GM12878 (cell line): ENCODE measurements at regions not wholly inside any gene's neighbourhood (a gene's known extent, or its start where the extent isn't known, plus 50 kb on each side); places are given as distances from the start of the nearest gene placed in this dataset.

Experiments used
- ATAC-seq: fragments of 200-7000 bp; cut with Tn5 transposase; 3 replicates; pipeline ENCODE4 v1.9.1; 2020; ENCODE audit warnings: mild to moderate bottlenecking, moderate library complexity
- BruUV-seq: library from RNA; stranded (reverse); fragments of 400-500 nt; replicated peaks from 2 replicates; lab custom pipeline; 2021; lab: Mats Ljungman, UMichigan
- CTCF ChIA-PET: fragments of 300-600 bp; sonication (Branson Sonifier 250); formaldehyde crosslinking; extraction: SDS; loops from one replicate; lab custom pipeline; 2021; ENCODE audit warnings: inconsistent platforms; lab: Yijun Ruan, JAX
- POLR2A ChIA-PET: fragments of 350-600 bp; formaldehyde crosslinking; extraction: SDS; loops from one replicate; lab custom pipeline; 2021; ENCODE audit warnings: inconsistent platforms; lab: Charles Lee
- RAD21 ChIA-PET: fragments of 300-600 bp; sonication (Branson Sonifier 250); formaldehyde crosslinking; loops from one replicate; lab custom pipeline; 2023; ENCODE audit warnings: antibody characterized with exemption; ENCODE audit not compliant: unreplicated experiment; lab: Charles Lee
- SMC1A ChIA-PET: fragments of 300-600 bp; sonication (Branson Sonifier 250); formaldehyde crosslinking; loops from one replicate; lab custom pipeline; 2023; ENCODE audit not compliant: unreplicated experiment, uncharacterized antibody; lab: Charles Lee
- DNase-seq: peaks from one replicate; pipeline ENCODE4 v3.0.0-alpha.2; 2011; ENCODE audit warnings: low read depth, low spot score
- FAIRE-seq: peaks from 3 replicates; lab custom pipeline; 2011; peaks lifted over from hg19 to GRCh38; lab: Jason Lieb, UNC
- H2AFZ ChIP-seq: 2 replicates; pipeline ENCODE4 v1.6.0; 2011; ENCODE audit warnings: low read depth, low read length, control low read depth; ENCODE audit not compliant: control insufficient read depth
- H3K27ac ChIP-seq: 2 replicates; pipeline ENCODE4 v1.5.1; 2011; ENCODE audit warnings: control low read depth; ENCODE audit not compliant: control insufficient read depth, insufficient read depth
- H3K27me3 ChIP-seq, 2 experiments: replicated peaks in 1 of 2; 2 replicates each; pipeline versions ENCODE4 v1.6.0 to v1.6.1; 2011; ENCODE audit warnings: low read length in 1 of 2; ENCODE audit not compliant: control insufficient read depth in 2 of 2, insufficient read depth in 2 of 2
- H3K36me3 ChIP-seq, 2 experiments: 2 replicates each; pipeline ENCODE4 v1.5.1; 2011; ENCODE audit warnings: low read length in 1 of 2; ENCODE audit not compliant: control insufficient read depth in 2 of 2, insufficient read depth in 2 of 2
- H3K4me1 ChIP-seq: 2 replicates; pipeline ENCODE4 v1.6.1; 2011; ENCODE audit warnings: mild to moderate bottlenecking, low read length, moderate library complexity, mixed read lengths; ENCODE audit not compliant: control insufficient read depth, insufficient read depth
- H3K4me2 ChIP-seq: 2 replicates; pipeline ENCODE4 v1.6.0; 2011; ENCODE audit warnings: control low read depth; ENCODE audit not compliant: control insufficient read depth, insufficient read depth
- H3K4me3 ChIP-seq: fragments of 200-600 bp; sonication (generic); 2 replicates; pipeline ENCODE4 v1.5.1; 2016
- H3K79me2 ChIP-seq: 2 replicates; pipeline ENCODE4 v1.6.0; 2011; ENCODE audit warnings: low read length; ENCODE audit not compliant: control insufficient read depth, insufficient read depth
- H3K9ac ChIP-seq: 2 replicates; pipeline ENCODE4 v1.8.0; 2011; ENCODE audit warnings: low read length, control low read depth, mixed read lengths; ENCODE audit not compliant: control insufficient read depth, insufficient read depth
- H3K9me3 ChIP-seq: replicated peaks from 3 replicates; pipeline ENCODE4 v1.5.1; 2011; ENCODE audit warnings: mild to moderate bottlenecking, low read length; ENCODE audit not compliant: control insufficient read depth, insufficient read depth
- H4K20me1 ChIP-seq: 2 replicates; pipeline ENCODE4 v1.6.0; 2011; ENCODE audit not compliant: control insufficient read depth, insufficient read depth
- ASH2L ChIP-seq: fragments of 300-600, 200-600 bp; sonication (generic); IDR thresholded peaks from 2 replicates; pipeline ENCODE4 v1.6.1; 2017; ENCODE audit warnings: low read depth, mild to moderate bottlenecking, borderline replicate concordance
- BHLHE40 ChIP-seq, 2 experiments: fragments of 450-650 bp in 1 of 2; IDR thresholded peaks; 2 replicates each; pipeline ENCODE4 v1.6.1; 2011 to 2017; ENCODE audit warnings: low read depth in 2 of 2, borderline replicate concordance in 1 of 2, improper control_type of control experiment in 1 of 2, low read length in 1 of 2, mild to moderate bottlenecking in 1 of 2
- BMI1 ChIP-seq: fragments of 450-650 bp; IDR thresholded peaks from 2 replicates; pipeline ENCODE4 v1.6.1; 2016; ENCODE audit warnings: mild to moderate bottlenecking, moderate library complexity, borderline replicate concordance
- CTCF ChIP-seq, 3 experiments: IDR thresholded peaks in 2 of 3; conservative IDR thresholded peaks in 1 of 3; 2 replicates each; pipeline ENCODE4 v1.5.1; 2011; ENCODE audit warnings: low read depth in 3 of 3, low read length in 3 of 3, mild to moderate bottlenecking in 3 of 3, control low read depth in 2 of 3, moderate library complexity in 2 of 3, inconsistent platforms in 1 of 3, mixed read lengths in 1 of 3; ENCODE audit not compliant: control insufficient read depth in 2 of 3, insufficient read depth in 1 of 3; ENCODE audit errors: extremely low read depth in 1 of 3
- EP300 ChIP-seq, 2 experiments: fragments of 150-350 bp in 1 of 2; IDR thresholded peaks; 2 replicates each; pipeline ENCODE4 v1.6.1; 2011 to 2012; ENCODE audit warnings: low read depth in 2 of 2, low read length in 2 of 2, borderline replicate concordance in 1 of 2, improper control_type of control experiment in 1 of 2, inconsistent platforms in 1 of 2; ENCODE audit not compliant: control insufficient read depth in 1 of 2
- GABPA ChIP-seq: IDR thresholded peaks from 2 replicates; pipeline ENCODE4 v1.6.1; 2014; ENCODE audit warnings: antibody characterized with exemption, low read depth, mild to moderate bottlenecking, inconsistent platforms
- LARP7 ChIP-seq: fragments of 450-650 bp; IDR thresholded peaks from 2 replicates; pipeline ENCODE4 v1.6.1; 2017; ENCODE audit warnings: mild to moderate bottlenecking
- PAX8 ChIP-seq: fragments of 450-650 bp; IDR thresholded peaks from 2 replicates; pipeline ENCODE4 v1.6.1; 2017; ENCODE audit warnings: mild to moderate bottlenecking, moderate library complexity
- SMAD1 ChIP-seq: fragments of 450-650 bp; IDR thresholded peaks from 2 replicates; pipeline ENCODE4 v1.6.1; 2018; ENCODE audit warnings: mild to moderate bottlenecking, low read depth; ENCODE audit not compliant: partially characterized antibody
- SREBF2 ChIP-seq: IDR thresholded peaks from 2 replicates; pipeline ENCODE4 v1.6.1; 2012; ENCODE audit warnings: mild to moderate bottlenecking, low read length
- STAT1 ChIP-seq: fragments of 450-650 bp; conservative IDR thresholded peaks from 2 replicates; pipeline ENCODE4 v1.6.1; 2014; ENCODE audit warnings: antibody characterized with exemption, mild to moderate bottlenecking
- TCF7 ChIP-seq: IDR thresholded peaks from 2 replicates; pipeline ENCODE4 v1.6.1; 2014; ENCODE audit warnings: antibody characterized with exemption, borderline replicate concordance
- WGBS: methylation state at CpG from one replicate; pipeline ENCODE4 v1.1.6; 2016; ENCODE audit warnings: low lambda C conversion rate; ENCODE audit not compliant: insufficient replicate concordance, insufficient coverage; ENCODE audit errors: missing lambda C conversion rate; 5-methylcytosine and 5-hydroxymethylcytosine counted together
- in situ Hi-C: fragments of 300-500 bp; cut with MboI; formaldehyde crosslinking; loops from 9 replicates; pipeline ENCODE4 v1.14.3; 2018; ENCODE audit warnings: mixed read lengths
- intact Hi-C: fragments of 100-400 bp; cut with micrococcal nuclease; formaldehyde crosslinking; loops from one replicate; pipeline ENCODE4 v1.14.2; 2022; ENCODE audit not compliant: unreplicated experiment
- TF ChIP-seq, protein P1 (sequence below): fragments of 150-350 bp; IDR thresholded peaks from 2 replicates; pipeline ENCODE4 v1.6.1; 2014; ENCODE audit warnings: mild to moderate bottlenecking, low read depth, low read length
- TF ChIP-seq, protein P2 (sequence below): fragments of 450-650 bp; IDR thresholded peaks from 2 replicates; pipeline ENCODE4 v1.6.1; 2017; ENCODE audit warnings: antibody characterized with exemption, mild to moderate bottlenecking, moderate library complexity

GRCh38 chr3:117817103-117817502 is 1107.5 kb downstream of the TUSC7 start:
- Histone ChIP-seq H2AFZ (no peak overlapping the region), H3K4me1 (no peaks in the 10 kb centered on the region), H3K9ac (no peak overlapping the region), H3K79me2 (no peaks in the 10 kb centered on the region), H3K27me3 (no peaks in the 10 kb centered on the region), H3K4me2 (no peak overlapping the region), H3K36me3 (no peaks in the 10 kb centered on the region), H3K4me3 (no peak overlapping the region), H4K20me1 (no peaks in the 10 kb centered on the region), H3K27ac (no peak overlapping the region), H3K9me3 (no peaks in the 10 kb centered on the region)
- RAD21 ChIA-PET = no interaction called here
- 12% methylated on average over 2 of the region's 2 CpGs for WGBS
- SMC1A ChIA-PET = interaction anchor here (0.5 kb wide), 1 partner anchor 533 kb away, joined by 3 read pairs; no protein-coding TSS in a partner anchor
- POLR2A ChIA-PET = no interaction called here
- CTCF ChIA-PET = no interaction called here
- FAIRE-seq = no peak
- intact Hi-C loops = no loop called here
- BruUV-seq = no TSS peak
- ATAC-seq = no peak
- no peak for DNase-seq
- in situ Hi-C loops = no loop called here
- no peak for TF ChIP-seq SMAD1
- TF ChIP-seq EP300 (IDR thresholded peaks at IDR 0.05; ENCODE audit: borderline replicate concordance in 1 of 2, control insufficient read depth in 1 of 2, low read depth in 2 of 2, low read length in 2 of 2) = no peak
- no peak for TF ChIP-seq GABPA
- TF ChIP-seq, protein P1, sequence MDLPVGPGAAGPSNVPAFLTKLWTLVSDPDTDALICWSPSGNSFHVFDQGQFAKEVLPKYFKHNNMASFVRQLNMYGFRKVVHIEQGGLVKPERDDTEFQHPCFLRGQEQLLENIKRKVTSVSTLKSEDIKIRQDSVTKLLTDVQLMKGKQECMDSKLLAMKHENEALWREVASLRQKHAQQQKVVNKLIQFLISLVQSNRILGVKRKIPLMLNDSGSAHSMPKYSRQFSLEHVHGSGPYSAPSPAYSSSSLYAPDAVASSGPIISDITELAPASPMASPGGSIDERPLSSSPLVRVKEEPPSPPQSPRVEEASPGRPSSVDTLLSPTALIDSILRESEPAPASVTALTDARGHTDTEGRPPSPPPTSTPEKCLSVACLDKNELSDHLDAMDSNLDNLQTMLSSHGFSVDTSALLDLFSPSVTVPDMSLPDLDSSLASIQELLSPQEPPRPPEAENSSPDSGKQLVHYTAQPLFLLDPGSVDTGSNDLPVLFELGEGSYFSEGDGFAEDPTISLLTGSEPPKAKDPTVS = no peak
- no peak for TF ChIP-seq TCF7
- no peak for TF ChIP-seq BMI1
- TF ChIP-seq, protein P2, sequence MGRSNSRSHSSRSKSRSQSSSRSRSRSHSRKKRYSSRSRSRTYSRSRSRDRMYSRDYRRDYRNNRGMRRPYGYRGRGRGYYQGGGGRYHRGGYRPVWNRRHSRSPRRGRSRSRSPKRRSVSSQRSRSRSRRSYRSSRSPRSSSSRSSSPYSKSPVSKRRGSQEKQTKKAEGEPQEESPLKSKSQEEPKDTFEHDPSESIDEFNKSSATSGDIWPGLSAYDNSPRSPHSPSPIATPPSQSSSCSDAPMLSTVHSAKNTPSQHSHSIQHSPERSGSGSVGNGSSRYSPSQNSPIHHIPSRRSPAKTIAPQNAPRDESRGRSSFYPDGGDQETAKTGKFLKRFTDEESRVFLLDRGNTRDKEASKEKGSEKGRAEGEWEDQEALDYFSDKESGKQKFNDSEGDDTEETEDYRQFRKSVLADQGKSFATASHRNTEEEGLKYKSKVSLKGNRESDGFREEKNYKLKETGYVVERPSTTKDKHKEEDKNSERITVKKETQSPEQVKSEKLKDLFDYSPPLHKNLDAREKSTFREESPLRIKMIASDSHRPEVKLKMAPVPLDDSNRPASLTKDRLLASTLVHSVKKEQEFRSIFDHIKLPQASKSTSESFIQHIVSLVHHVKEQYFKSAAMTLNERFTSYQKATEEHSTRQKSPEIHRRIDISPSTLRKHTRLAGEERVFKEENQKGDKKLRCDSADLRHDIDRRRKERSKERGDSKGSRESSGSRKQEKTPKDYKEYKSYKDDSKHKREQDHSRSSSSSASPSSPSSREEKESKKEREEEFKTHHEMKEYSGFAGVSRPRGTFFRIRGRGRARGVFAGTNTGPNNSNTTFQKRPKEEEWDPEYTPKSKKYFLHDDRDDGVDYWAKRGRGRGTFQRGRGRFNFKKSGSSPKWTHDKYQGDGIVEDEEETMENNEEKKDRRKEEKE = no peak
- TF ChIP-seq LARP7 = no peak
- no peak for TF ChIP-seq BHLHE40 (IDR thresholded peaks at IDR 0.05; ENCODE audit: borderline replicate concordance in 1 of 2, low read depth in 2 of 2, low read length in 1 of 2)
- no peak for TF ChIP-seq PAX8
- TF ChIP-seq CTCF (IDR thresholded peaks at IDR 0.05 in 2 of 3, conservative IDR thresholded peaks at IDR 0.05 in 1 of 3; ENCODE audit: control insufficient read depth in 2 of 3, extremely low read depth in 1 of 3, insufficient read depth in 1 of 3, low read depth in 3 of 3, low read length in 3 of 3) = no peak
- no peak for TF ChIP-seq STAT1
- no peak for TF ChIP-seq ASH2L
- TF ChIP-seq SREBF2 = no peak
